Astrocyte (in vitro differentiated cells and primary cell): ENCODE measurements at regions not wholly inside any gene's neighbourhood (a gene's known extent, or its start where the extent isn't known, plus 50 kb on each side); places are given as distances from the start of the nearest gene placed in this dataset.
"Not testable (repeated sequence)": the region's sequence is repeated elsewhere in the genome, so short reads cannot be mapped to it uniquely, and the experiment has no call there.

Source experiments
- DNase-seq: peaks from one replicate; pipeline ENCODE4 v3.0.0-alpha.2; 2010; ENCODE audit warnings: low read depth
- FAIRE-seq: peaks from 2 replicates; lab custom pipeline; 2011; peaks lifted over from hg19 to GRCh38; lab: Jason Lieb, UNC
- H2AFZ ChIP-seq: 2 replicates; pipeline ENCODE4 v1.6.0; 2012; ENCODE audit warnings: low read depth, low read length, inconsistent platforms
- H3K27ac ChIP-seq: 2 replicates; pipeline ENCODE4 v1.5.1; 2011; ENCODE audit warnings: low read depth, low read length, inconsistent platforms
- H3K27me3 ChIP-seq: 2 replicates; pipeline ENCODE4 v1.6.0; 2011; ENCODE audit warnings: low read length, inconsistent platforms; ENCODE audit not compliant: insufficient read depth
- H3K36me3 ChIP-seq: 2 replicates; pipeline ENCODE4 v1.5.1; 2011; ENCODE audit warnings: low read length, inconsistent platforms; ENCODE audit not compliant: insufficient read depth
- H3K4me1 ChIP-seq: 2 replicates; pipeline ENCODE4 v1.5.1; 2011; ENCODE audit warnings: low read length, inconsistent platforms; ENCODE audit not compliant: insufficient read depth
- H3K4me2 ChIP-seq: 2 replicates; pipeline ENCODE4 v1.6.0; 2012; ENCODE audit warnings: low read length, inconsistent platforms
- H3K4me3 ChIP-seq: 2 replicates; pipeline ENCODE4 v1.5.1; 2011; ENCODE audit warnings: low read depth, mild to moderate bottlenecking, low read length, inconsistent platforms; ENCODE audit not compliant: insufficient read depth
- H3K79me2 ChIP-seq: 2 replicates; pipeline ENCODE4 v1.6.0; 2012; ENCODE audit warnings: mild to moderate bottlenecking, low read length, inconsistent platforms; ENCODE audit not compliant: insufficient read depth
- H3K9ac ChIP-seq: 2 replicates; pipeline ENCODE4 v1.6.0; 2012; ENCODE audit warnings: mild to moderate bottlenecking, low read length, inconsistent platforms
- H3K9me3 ChIP-seq: 2 replicates; pipeline ENCODE4 v1.5.1; 2012; ENCODE audit warnings: low read depth, mild to moderate bottlenecking, low read length, inconsistent platforms; ENCODE audit not compliant: insufficient read depth
- H4K20me1 ChIP-seq: 2 replicates; pipeline ENCODE4 v1.6.0; 2012; ENCODE audit warnings: low read length, inconsistent platforms; ENCODE audit not compliant: insufficient read depth
- H3K27ac Mint-ChIP-seq: one replicate; pipeline ENCODE4 v1.8.0; 2021; ENCODE audit warnings: mild to moderate bottlenecking, mixed read lengths; ENCODE audit not compliant: unreplicated experiment
- H3K27me3 Mint-ChIP-seq: one replicate; pipeline ENCODE4 v1.8.0; 2021; ENCODE audit warnings: low read depth, mixed read lengths; ENCODE audit not compliant: unreplicated experiment
- H3K36me3 Mint-ChIP-seq: one replicate; pipeline ENCODE4 v1.8.0; 2021; ENCODE audit warnings: low read depth, mixed read lengths; ENCODE audit not compliant: unreplicated experiment
- H3K4me1 Mint-ChIP-seq: one replicate; pipeline ENCODE4 v1.8.0; 2021; ENCODE audit warnings: low read depth, mixed read lengths; ENCODE audit not compliant: unreplicated experiment
- H3K4me3 Mint-ChIP-seq: one replicate; pipeline ENCODE4 v1.8.0; 2021; ENCODE audit warnings: mild to moderate bottlenecking, moderate library complexity, mixed read lengths; ENCODE audit not compliant: unreplicated experiment
- H3K9me3 Mint-ChIP-seq: one replicate; pipeline ENCODE4 v1.8.0; 2021; ENCODE audit warnings: mild to moderate bottlenecking, mixed read lengths; ENCODE audit not compliant: unreplicated experiment
- CTCF ChIP-seq: IDR thresholded peaks from 2 replicates; pipeline ENCODE4 v1.5.1; 2011; ENCODE audit warnings: low read depth, mild to moderate bottlenecking, inconsistent platforms, low read length, moderate library complexity; ENCODE audit not compliant: insufficient read depth
- EZH2 ChIP-seq: IDR thresholded peaks from 2 replicates; pipeline ENCODE4 v1.6.1; 2012; ENCODE audit warnings: mild to moderate bottlenecking, low read length, inconsistent platforms; ENCODE audit not compliant: insufficient read depth

- no peak overlapping the region for H3K27ac ChIP-seq
- H3K4me1 ChIP-seq = no peaks in the 10 kb centered on the region
- no peak overlapping the region for H3K27ac Mint-ChIP-seq
- H3K9me3 Mint-ChIP-seq = peaks cover 7% of the 10 kb centered on the region
- H4K20me1 ChIP-seq = no peaks in the 10 kb centered on the region
- DNase-seq = no peak
- no peaks in the 10 kb centered on the region for H3K9me3 ChIP-seq
- H3K9ac ChIP-seq = no peak overlapping the region
- no peak overlapping the region for H3K4me2 ChIP-seq
- no peak overlapping the region for H3K4me3 ChIP-seq
- no peaks in the 10 kb centered on the region for H3K36me3 Mint-ChIP-seq
- no peak for FAIRE-seq
- no peaks in the 10 kb centered on the region for H3K4me1 Mint-ChIP-seq
- H3K4me3 Mint-ChIP-seq = no peak overlapping the region
- H3K27me3 ChIP-seq = no peaks in the 10 kb centered on the region
- TF ChIP-seq CTCF = no peak
- TF ChIP-seq EZH2 = no peak
- no peaks in the 10 kb centered on the region for H3K36me3 ChIP-seq
- H3K79me2 ChIP-seq = no peaks in the 10 kb centered on the region
- no peaks in the 10 kb centered on the region for H3K27me3 Mint-ChIP-seq
- no peak overlapping the region for H2AFZ ChIP-seq
Observed at GRCh38 chr6:11447265-11447664, 90.3 kb upstream of the TMEM170B start.

- no peaks in the 10 kb centered on the region for H3K27me3 Mint-ChIP-seq
- no peak overlapping the region for H3K27ac Mint-ChIP-seq
- Histone ChIP-seq H3K27ac (no peak overlapping the region), H2AFZ (no peak overlapping the region), H4K20me1 (no peaks in the 10 kb centered on the region), H3K9ac (no peak overlapping the region), H3K4me2 (no peak overlapping the region), H3K9me3 (no peaks in the 10 kb centered on the region), H3K27me3 (no peaks in the 10 kb centered on the region), H3K4me3 (no peak overlapping the region), H3K36me3 (no peaks in the 10 kb centered on the region), H3K4me1 (no peaks in the 10 kb centered on the region), H3K79me2 (no peaks in the 10 kb centered on the region)
- H3K36me3 Mint-ChIP-seq = no peaks in the 10 kb centered on the region
- TF ChIP-seq EZH2 (no peak), CTCF (no peak)
- H3K9me3 Mint-ChIP-seq = peaks cover 7% of the 10 kb centered on the region
- no peak overlapping the region for H3K4me3 Mint-ChIP-seq
- FAIRE-seq (no peak), DNase-seq (no peak)
- H3K4me1 Mint-ChIP-seq = no peaks in the 10 kb centered on the region
Observed at GRCh38 chr6:11445146-11445545, 92.4 kb upstream of the TMEM170B start.

GRCh38 chr6:11443125-11443524, 94.4 kb upstream of the TMEM170B start:
- not testable (repeated sequence) for H3K9ac ChIP-seq, H3K4me1 Mint-ChIP-seq, H3K36me3 Mint-ChIP-seq, H3K9me3 ChIP-seq, H3K36me3 ChIP-seq, H3K27ac Mint-ChIP-seq, H4K20me1 ChIP-seq, H3K79me2 ChIP-seq, H3K4me1 ChIP-seq, H3K27me3 ChIP-seq, H3K4me3 ChIP-seq, H3K9me3 Mint-ChIP-seq, H3K27me3 Mint-ChIP-seq, DNase-seq, H3K27ac ChIP-seq, H2AFZ ChIP-seq, H3K4me2 ChIP-seq, FAIRE-seq, H3K4me3 Mint-ChIP-seq
